Right cardiac atrium (tissue), 5 donors: ENCODE measurements at regions not wholly inside any gene's neighbourhood (a gene's known extent, or its start where the extent isn't known, plus 50 kb on each side); places are given as distances from the start of the nearest gene placed in this dataset.

Experiments
- ATAC-seq, 2 donors: fragments of 200-7000 bp; cut with Tn5 transposase; one replicate each; pipeline versions ENCODE4 v1.8.0 to v1.9.1; 2020; ENCODE audit warnings: moderate library complexity in 2 of 2, mild to moderate bottlenecking in 1 of 2
- DNase-seq, 3 donors: peaks; one replicate each; pipeline ENCODE4 v3.0.0-alpha.2; 2020
- H3K27ac ChIP-seq: one replicate; pipeline ENCODE4 v1.5.1; 2013; ENCODE audit warnings: mild to moderate bottlenecking, low read length, control low read depth, moderate library complexity
- H3K27me3 ChIP-seq: one replicate; pipeline ENCODE4 v1.6.1; 2013; ENCODE audit not compliant: control insufficient read depth, insufficient read depth
- H3K4me1 ChIP-seq: one replicate; pipeline ENCODE4 v1.6.1; 2013; ENCODE audit warnings: low read length; ENCODE audit not compliant: control insufficient read depth, insufficient read depth
- H3K4me3 ChIP-seq: one replicate; pipeline ENCODE4 v1.5.1; 2013; ENCODE audit warnings: low read length, control low read depth
- H3K9me3 ChIP-seq: one replicate; pipeline ENCODE4 v1.6.1; 2013; ENCODE audit warnings: low read length; ENCODE audit not compliant: control insufficient read depth
- WGBS: extraction: QIAGEN DNeasy Blood & Tissue Kit; methylation state at CpG from one replicate; pipeline ENCODE4 v1.1.7; 2013; 5-methylcytosine and 5-hydroxymethylcytosine counted together
- intact Hi-C, 4 donors: fragments of 100-400 bp; cut with DNase I; formaldehyde crosslinking; loops; one replicate each; pipeline versions ENCODE4 v1.11.0 to v1.14.0; 2022 to 2023
- donor health status: healthy with polysubstance abuse.
- donor health status: DM: no; HTN: yes; CAD: no.
- donor health status: DM: no; HTN: no; CAD: no.
- donor health status: DM: no; HTN: yes; CAD: no; lungs with severe emphysema.
- donor health status: DM: yes; HTN: yes; CAD: no.

- Histone ChIP-seq H3K27ac (no peak overlapping the region), H3K4me3 (no peak overlapping the region), H3K9me3 (no peaks in the 10 kb centered on the region), H3K27me3 (no peaks in the 10 kb centered on the region), H3K4me1 (no peaks in the 10 kb centered on the region)
- 78% methylated on average over 11 of the region's 11 CpGs for WGBS
- intact Hi-C loops = no loop called here
- ATAC-seq = no peak
- no peak for DNase-seq
These were observed 231.1 kb upstream of the HS6ST1 start for GRCh38 chr2:128549646-128550260.

DNA sequence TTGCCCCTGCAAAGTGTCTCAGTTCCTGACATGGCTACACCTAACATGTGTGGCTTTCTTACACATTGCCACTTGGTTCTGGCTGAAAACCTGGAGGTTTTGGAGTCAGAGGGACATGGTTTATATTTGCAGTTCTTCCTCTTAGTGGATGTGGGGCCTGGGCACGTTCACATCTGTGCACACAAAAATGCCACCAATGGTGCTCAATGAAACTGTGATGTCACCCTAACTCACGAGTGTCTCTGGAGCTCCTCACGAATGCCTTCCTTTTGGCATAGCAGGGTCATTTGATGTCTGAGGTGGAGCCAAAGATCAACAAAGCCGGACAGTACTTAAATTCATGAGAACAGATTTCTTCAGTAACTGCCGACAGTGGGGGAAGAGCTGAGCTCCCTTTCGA, 231.7 kb upstream of the HS6ST1 start:
- H3K4me3 ChIP-seq = no peak overlapping the region
- no peaks in the 10 kb centered on the region for H3K27me3 ChIP-seq
- no peaks in the 10 kb centered on the region for H3K9me3 ChIP-seq
- H3K27ac ChIP-seq = no peak overlapping the region
- 86% methylated on average over 6 of the region's 6 CpGs for WGBS
- no peaks in the 10 kb centered on the region for H3K4me1 ChIP-seq
- DNase-seq (no peak), ATAC-seq (no peak)
- intact Hi-C loops = no loop called here

- H3K9me3 ChIP-seq = no peaks in the 10 kb centered on the region
- no peak for DNase-seq
- H3K27ac ChIP-seq = no peak overlapping the region
- 93% methylated on average over 9 of the region's 9 CpGs for WGBS
- H3K4me1 ChIP-seq = no peaks in the 10 kb centered on the region
- intact Hi-C loops = no loop called here
- no peak for ATAC-seq
- no peaks in the 10 kb centered on the region for H3K27me3 ChIP-seq
- H3K4me3 ChIP-seq = no peak overlapping the region
These were observed 232.2 kb upstream of the HS6ST1 start for GRCh38 chr2:128550801-128551416.

DNA sequence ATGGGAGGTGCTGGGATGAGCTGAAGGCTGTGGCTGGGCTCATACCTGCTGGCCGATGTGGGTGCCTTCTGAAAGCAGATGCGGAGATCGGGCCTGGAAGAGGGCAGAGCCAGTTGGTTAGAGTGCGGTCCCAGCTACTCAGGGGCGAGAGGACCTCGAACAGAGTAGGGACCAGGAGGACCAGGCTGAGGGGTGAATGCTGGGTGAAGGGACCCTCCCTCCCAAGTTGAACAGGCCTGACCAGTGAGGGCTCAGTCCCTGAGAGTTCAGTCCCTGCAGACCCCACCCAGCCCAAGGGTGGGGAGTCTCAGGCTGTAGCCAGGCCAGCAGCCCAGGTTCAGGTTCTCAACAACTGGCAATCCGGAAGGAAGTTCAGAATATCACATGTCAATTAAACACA, 232.8 kb upstream of the HS6ST1 start:
- Histone ChIP-seq H3K27ac (no peak overlapping the region), H3K4me1 (no peaks in the 10 kb centered on the region), H3K27me3 (no peaks in the 10 kb centered on the region), H3K9me3 (no peaks in the 10 kb centered on the region), H3K4me3 (no peak overlapping the region)
- intact Hi-C loops = no loop called here
- DNase-seq = no peak
- no peak for ATAC-seq
- WGBS = 96% methylated on average over 7 of the region's 7 CpGs

- H3K27ac ChIP-seq = no peak overlapping the region
- ATAC-seq = no peak
- H3K4me3 ChIP-seq = no peak overlapping the region
- intact Hi-C loops = no loop called here
- DNase-seq = no peak
- no peaks in the 10 kb centered on the region for H3K9me3 ChIP-seq
- 87% methylated on average over 8 of the region's 8 CpGs for WGBS
- H3K4me1 ChIP-seq = no peaks in the 10 kb centered on the region
- H3K27me3 ChIP-seq = no peaks in the 10 kb centered on the region
These were observed 233.6 kb upstream of the HS6ST1 start for GRCh38 chr2:128552141-128552805.

- peak; percentile 44 to 76 (median 69) for DNase-seq
- H3K4me1 ChIP-seq = no peaks in the 10 kb centered on the region
- H3K9me3 ChIP-seq = no peaks in the 10 kb centered on the region
- H3K27ac ChIP-seq = no peak overlapping the region
- ATAC-seq = no peak
- intact Hi-C loops = no loop called here
- H3K27me3 ChIP-seq = no peaks in the 10 kb centered on the region
- H3K4me3 ChIP-seq = no peak overlapping the region
- 78% methylated on average over 11 of the region's 11 CpGs for WGBS
These were observed 234.3 kb upstream of the HS6ST1 start for GRCh38 chr2:128552806-128553551.

DNA sequence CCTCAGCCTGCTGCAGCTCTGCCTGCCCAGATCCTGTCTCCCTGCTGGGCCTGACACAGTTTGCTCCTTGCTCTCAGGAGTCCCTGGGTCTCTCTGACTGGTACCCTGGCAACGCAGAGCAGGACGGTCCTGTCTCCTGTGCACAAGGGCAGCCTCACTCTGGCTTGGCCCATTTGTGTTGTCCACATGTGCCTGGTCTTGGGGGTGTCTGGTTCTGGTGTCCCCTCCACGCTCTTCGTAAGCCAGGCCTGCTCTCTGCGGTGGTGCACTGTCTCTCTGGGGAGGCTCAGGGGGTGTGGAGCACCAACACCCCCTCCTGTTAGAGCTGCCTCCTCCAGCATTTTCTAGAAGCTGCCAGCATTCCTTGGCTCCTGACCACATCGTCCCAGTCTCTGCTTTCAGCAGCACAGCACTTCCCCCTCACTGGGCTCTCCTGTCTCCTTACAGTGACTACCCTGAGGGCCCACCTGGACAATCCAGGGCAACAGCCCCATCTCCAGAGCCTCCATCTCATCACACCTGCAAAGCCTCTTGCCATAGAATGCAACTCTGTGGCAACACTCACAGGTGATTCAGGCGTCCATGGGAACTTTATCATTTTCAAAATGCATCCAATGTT, 235.6 kb upstream of the HS6ST1 start:
- ATAC-seq = no peak
- DNase-seq = no peak
- H3K9me3 ChIP-seq = no peaks in the 10 kb centered on the region
- H3K27me3 ChIP-seq = no peaks in the 10 kb centered on the region
- no peaks in the 10 kb centered on the region for H3K4me1 ChIP-seq
- WGBS = 93% methylated on average over 7 of the region's 7 CpGs
- H3K4me3 ChIP-seq = no peak overlapping the region
- intact Hi-C loops = no loop called here
- no peak overlapping the region for H3K27ac ChIP-seq

- Histone ChIP-seq H3K27ac (no peak overlapping the region), H3K27me3 (no peaks in the 10 kb centered on the region), H3K4me3 (no peak overlapping the region), H3K9me3 (no peaks in the 10 kb centered on the region), H3K4me1 (no peaks in the 10 kb centered on the region)
- ATAC-seq (no peak), DNase-seq (no peak)
- intact Hi-C loops = no loop called here
- 96% methylated on average over 1 of the region's 1 CpG for WGBS
These were observed 236.8 kb upstream of the HS6ST1 start for GRCh38 chr2:128555433-128555832.

DNA sequence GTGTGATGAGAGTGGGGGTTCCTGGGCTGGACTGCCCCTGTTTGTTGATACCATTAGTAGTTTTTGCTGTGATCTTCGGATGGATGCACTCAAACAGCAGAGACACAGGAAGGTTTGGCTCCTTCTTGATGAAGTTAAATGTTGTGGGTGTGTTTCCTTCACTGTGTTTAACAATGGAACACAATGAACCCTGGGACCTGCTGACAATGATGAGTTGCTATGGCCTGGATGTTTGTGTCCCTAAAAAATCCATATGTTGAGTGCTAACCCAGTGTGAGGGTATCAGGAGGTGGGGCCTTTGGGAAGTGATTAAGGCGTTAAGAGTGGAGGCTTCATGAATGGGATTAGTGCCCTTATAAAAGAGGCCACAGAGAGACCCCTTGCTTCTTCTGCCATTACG, 237.4 kb upstream of the HS6ST1 start:
- Histone ChIP-seq H3K9me3 (no peaks in the 10 kb centered on the region), H3K27ac (no peak overlapping the region), H3K4me1 (no peaks in the 10 kb centered on the region), H3K4me3 (no peak overlapping the region), H3K27me3 (no peaks in the 10 kb centered on the region)
- DNase-seq (no peak), ATAC-seq (no peak)
- 91% methylated on average over 3 of the region's 3 CpGs for WGBS
- intact Hi-C loops = no loop called here

DNA sequence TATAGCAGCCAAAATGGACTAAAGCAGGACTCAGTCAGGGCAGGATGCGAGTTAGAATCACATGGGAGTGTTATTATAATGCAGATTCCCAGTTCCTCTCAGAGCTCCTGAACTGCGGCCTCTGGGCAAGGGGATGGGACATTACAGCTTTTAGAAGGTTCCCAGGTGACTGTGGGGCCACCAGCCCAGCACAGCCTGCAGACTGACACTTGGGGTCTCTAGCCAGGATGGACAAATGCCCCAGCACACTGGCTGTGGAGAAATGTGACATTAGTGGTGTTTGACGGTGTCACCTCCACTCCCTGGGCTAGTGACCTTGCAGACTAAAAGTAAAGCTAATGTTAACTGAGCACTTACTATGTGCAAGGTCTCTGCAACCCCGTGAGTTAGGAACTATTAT, 238.0 kb upstream of the HS6ST1 start:
- H3K4me3 ChIP-seq = no peak overlapping the region
- WGBS = 95% methylated on average over 4 of the region's 4 CpGs
- no peaks in the 10 kb centered on the region for H3K4me1 ChIP-seq
- no peak overlapping the region for H3K27ac ChIP-seq
- intact Hi-C loops = no loop called here
- no peaks in the 10 kb centered on the region for H3K9me3 ChIP-seq
- no peak for DNase-seq
- no peak for ATAC-seq
- no peaks in the 10 kb centered on the region for H3K27me3 ChIP-seq

DNA sequence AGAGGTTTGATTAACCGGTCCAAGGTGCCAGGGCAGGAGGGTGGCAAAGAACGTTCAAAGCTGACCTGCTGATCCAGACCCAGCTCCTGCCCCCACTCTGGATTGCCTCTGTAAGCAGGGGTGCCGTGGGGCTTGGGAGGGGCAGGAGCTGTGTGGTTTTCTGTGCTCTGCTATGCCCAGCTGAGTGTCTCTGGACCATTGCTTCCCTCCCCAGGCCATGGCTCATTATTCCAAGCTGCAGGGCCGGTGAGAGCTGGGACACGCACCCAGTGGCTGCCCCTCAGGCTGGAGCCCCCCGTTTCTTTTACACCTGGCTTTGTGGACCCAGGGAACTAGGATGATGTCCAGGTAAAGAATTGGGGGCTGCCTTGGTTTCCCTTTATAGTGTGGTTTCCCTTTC, 238.4 kb upstream of the HS6ST1 start:
- ATAC-seq = no peak
- no peaks in the 10 kb centered on the region for H3K9me3 ChIP-seq
- WGBS = 80% methylated on average over 6 of the region's 6 CpGs
- no peaks in the 10 kb centered on the region for H3K27me3 ChIP-seq
- no peaks in the 10 kb centered on the region for H3K4me1 ChIP-seq
- intact Hi-C loops = no loop called here
- no peak overlapping the region for H3K4me3 ChIP-seq
- H3K27ac ChIP-seq = no peak overlapping the region
- DNase-seq = no peak
